ENCODE measurements at regions not wholly inside any gene's neighbourhood (a gene's known extent, or its start where the extent isn't known, plus 50 kb on each side); places are given as distances from the start of the nearest gene placed in this dataset.

DNA sequence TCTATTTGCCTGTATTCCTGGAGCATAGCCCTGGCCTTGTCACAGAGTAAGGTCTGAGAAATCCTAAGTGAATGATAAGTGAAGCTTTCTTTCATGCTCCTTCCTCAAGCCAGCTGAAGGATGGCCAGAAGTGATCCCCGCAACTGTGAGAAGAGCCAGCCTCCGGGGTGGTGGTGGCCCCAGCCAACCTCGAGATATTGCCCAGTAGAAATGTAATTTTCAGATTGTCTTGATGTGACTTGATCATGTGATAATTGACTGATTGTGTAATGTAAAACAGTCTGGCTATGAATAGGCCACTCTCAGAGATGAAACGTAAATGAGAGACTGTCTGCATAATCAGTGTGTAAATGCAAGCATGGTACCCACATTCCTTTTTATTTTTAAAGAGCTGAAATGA is 242.4 kb upstream of the CAMK1G start:
- no peak for TF ChIP-seq CTCF (IDR thresholded peaks at IDR 0.05)
- TF ChIP-seq POLR2AphosphoS5 (IDR thresholded peaks at IDR 0.05) = no peak
